ENCODE measurements at regions not wholly inside any gene's neighbourhood (a gene's known extent, or its start where the extent isn't known, plus 50 kb on each side); places are given as distances from the start of the nearest gene placed in this dataset.
"Not testable (repeated sequence)": the region's sequence is repeated elsewhere in the genome, so short reads cannot be mapped to it uniquely, and the experiment has no call there.

DNA sequence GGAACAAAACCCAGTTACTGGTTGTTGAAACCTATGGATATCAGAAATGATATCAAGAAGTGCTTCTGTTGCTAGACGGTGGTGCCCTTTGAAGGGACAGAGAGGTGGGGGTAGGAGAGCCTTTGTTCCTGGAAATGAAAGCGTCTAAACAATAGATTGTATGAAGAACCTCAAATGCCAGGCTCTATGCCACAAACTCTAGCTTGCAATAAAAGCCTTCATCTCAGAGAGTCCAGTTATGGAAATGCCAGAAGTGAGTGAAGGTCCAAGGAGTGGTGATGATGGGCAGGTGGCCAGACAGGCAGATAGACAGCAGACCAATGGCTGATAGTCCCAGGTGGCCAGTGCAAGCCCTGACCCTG, 414.1 kb upstream of the PROX1 start:
- no peak for DNase-seq (ENCODE audit: low read depth in 2 of 2, low spot score in 1 of 2)

DNA sequence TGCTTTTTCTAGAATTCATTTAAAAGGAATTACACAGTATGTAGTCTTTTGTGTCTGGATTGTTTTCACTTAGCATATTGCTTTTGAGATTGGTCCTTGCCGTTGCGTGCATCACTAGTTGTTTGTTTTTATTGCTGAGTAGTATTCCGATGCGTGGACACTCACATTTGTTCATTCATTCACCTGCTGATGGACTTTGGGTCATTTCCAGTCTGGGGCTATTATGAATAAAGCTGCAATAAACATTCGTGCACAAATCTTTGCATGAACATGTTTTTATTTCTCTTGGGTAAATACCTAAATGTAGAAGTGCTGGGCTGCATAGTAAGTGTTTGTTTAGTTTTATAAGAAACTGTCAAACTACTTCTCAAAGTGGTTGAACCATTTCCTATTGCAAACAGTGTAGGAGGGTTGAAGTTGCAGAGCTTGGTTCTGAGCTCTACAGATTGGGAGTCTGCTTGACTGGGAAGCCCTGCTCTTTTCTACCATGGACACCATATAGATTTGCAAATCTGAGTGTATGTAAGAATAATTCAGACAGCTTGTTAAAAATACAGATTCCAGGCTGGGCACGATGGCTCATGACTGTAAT, 404.7 kb upstream of the PROX1 start:
- DNase-seq (ENCODE audit: low read depth in 2 of 2, low spot score in 1 of 2): no peak

DNA sequence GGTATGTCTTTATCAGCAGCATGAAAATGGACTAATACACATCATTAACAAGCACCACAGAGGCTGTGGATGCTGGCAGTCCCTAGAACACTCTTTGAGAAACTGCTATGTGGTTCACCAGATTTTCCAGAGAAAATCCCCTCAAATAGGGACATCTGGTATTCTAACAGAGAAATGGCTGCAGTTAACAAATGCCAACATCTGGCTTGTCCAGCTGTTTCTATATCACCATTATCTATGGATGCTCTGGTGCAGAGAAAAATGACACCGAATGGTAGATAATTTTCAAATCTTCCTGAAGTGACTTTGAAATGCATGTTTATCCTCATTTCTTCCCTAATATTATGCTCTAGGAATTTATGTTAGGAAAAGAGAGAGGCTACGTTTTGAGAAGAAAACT, 403.5 kb upstream of the PROX1 start:
- no peak for DNase-seq (ENCODE audit: low read depth in 2 of 2, low spot score in 1 of 2)

DNA sequence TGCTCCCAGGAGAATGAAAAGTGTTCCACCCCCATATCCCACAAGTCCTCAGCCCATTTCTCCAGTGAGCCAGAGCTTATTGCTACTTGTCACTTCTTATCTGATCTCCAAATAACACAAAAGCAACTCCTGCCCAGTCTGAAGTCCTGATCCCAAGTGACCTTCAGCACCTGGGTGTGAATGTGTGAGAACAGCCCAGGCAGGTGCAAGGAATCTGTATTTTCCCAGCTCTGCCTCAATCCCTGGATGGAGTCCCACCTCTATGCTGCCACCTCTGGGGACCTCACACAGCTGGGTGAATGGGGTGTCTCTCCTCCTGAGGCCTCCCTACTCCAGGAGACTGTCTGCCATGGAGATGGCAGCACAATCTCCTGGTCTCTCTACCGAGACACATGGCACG, 402.4 kb upstream of the PROX1 start:
- no peak for DNase-seq (ENCODE audit: low read depth in 2 of 2, low spot score in 1 of 2)

DNA sequence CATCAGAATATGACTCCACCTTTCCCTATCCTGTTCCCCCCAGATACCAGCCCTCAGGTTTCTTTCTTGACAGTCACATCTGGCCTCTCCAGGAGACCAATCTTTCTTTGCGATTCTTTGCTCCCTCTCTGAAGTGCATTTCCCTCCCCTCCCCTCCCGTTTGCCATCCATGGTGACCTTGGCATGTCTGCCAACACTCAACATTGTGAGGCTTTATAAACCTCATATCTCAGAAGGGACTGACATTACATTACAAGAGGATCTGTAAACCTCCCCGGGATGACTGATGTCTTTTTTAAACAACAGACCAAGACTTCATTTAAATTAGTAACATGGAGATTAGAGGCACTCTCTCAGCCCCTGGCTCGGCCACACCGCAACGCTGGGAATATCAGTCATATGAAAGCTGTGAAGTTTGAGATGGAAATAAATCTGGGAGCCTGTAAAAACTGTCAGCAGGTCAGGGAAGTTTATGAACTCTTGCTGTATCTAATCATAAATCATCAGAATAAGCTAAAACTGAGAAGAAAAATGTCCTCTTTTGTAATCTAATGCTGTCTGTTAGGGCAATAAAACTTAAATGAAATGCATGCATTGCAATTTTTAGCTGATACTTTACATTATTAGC, 401.7 kb upstream of the PROX1 start:
- no peak for DNase-seq (ENCODE audit: low read depth in 2 of 2, low spot score in 1 of 2)

DNA sequence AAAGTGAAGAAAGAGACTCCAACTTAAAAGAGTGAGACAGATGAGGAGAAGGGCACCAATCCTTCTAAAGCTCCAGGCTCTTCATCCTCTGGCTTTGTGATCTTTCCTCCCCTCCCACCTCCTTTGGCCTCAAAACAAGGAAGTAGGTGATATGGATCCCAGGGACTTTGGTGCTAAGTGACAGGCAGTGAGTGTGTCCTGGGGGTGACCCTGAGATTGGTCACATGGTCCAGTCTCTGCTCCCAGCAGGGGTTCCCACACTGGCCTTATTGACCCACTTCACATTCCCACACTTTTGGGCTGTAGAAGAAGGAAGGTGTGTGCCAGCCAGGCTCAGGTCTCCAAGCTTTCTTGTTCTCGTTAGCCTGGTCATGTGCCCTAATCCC, 401.2 kb upstream of the PROX1 start:
- no peak for DNase-seq (ENCODE audit: low read depth in 2 of 2, low spot score in 1 of 2)

DNA sequence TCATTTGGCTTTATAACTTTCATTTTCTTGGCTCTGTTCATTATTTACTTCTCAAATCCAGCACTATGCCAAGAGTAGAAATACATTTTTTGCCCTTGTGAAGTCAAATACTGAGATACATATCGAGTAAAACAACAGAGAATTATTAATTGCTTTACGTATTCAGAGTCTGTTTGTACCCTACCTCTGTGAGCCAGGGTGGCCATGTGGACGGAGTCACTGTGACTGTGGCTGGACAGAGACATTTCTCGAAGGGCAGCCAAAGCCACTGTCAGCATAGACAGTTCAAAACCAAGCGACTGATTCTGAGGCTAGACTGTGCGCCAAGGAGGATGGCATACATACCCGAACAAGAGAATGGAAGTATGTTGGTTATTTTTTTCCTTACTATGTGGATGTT, 391.0 kb upstream of the PROX1 start:
- no peak for DNase-seq (ENCODE audit: low read depth in 2 of 2, low spot score in 1 of 2)

DNA sequence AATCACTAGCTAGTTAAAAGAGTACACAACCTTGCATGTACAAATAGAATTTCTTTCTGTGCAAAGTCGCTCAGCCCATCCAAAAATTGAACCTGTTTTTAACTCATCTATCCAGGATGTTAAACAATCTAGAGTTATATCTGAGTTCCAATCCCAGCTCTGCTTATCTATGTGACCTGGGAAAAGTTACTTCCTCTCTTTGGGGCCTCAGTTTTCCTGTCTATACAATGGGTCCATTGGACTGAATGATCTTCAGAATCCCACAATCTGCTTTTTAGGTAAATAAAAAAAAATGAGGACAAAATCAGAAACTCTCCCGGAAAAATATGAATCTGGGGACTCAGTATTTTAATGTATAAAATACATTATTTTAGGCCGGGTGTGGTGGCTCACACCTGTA, 389.5 kb upstream of the PROX1 start:
- no peak for DNase-seq (ENCODE audit: low read depth in 2 of 2, low spot score in 1 of 2)

DNA sequence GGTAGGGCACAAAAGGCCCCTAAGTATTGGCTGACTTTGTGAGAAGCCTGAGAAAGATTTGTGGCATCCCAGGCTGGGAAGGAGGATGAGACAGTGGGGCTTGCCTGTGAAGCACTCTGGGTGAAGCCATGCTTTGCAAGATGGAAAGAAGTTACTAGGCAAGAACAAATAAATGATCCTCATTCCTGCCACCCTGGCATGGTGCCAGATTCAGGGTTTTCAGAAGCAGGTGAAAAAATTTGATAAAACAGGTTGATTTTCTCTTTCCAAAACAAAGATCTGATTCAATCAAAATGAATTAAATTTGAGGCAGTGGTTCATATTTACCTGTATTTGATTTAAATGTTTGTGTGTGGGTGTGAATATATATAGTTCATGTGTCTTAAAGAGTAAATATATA, 386.9 kb upstream of the PROX1 start:
- DNase-seq (ENCODE audit: low read depth in 2 of 2, low spot score in 1 of 2): no peak

DNA sequence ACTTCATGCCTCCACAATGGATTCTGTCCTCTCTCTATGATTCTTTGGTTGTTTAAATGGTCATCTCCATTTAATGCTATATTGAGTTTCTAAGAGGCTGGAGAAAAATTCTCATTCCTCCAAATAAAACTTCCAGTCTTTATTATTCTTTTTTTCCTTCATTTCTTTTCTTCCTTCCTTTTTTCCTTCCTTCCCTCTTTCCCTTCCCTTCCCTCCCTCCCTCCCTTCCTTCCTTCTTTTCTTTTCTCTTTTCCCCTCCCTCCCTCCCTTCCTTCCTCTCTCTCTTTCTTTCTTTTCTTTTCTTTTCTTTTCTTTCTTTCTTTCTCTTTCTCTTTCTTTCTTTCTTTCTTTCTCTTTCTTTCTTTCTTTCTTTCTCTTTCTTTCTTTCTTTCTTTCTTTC, 386.1 kb upstream of the PROX1 start:
- not testable (repeated sequence) for DNase-seq (ENCODE audit: low read depth in 2 of 2, low spot score in 1 of 2)

DNA sequence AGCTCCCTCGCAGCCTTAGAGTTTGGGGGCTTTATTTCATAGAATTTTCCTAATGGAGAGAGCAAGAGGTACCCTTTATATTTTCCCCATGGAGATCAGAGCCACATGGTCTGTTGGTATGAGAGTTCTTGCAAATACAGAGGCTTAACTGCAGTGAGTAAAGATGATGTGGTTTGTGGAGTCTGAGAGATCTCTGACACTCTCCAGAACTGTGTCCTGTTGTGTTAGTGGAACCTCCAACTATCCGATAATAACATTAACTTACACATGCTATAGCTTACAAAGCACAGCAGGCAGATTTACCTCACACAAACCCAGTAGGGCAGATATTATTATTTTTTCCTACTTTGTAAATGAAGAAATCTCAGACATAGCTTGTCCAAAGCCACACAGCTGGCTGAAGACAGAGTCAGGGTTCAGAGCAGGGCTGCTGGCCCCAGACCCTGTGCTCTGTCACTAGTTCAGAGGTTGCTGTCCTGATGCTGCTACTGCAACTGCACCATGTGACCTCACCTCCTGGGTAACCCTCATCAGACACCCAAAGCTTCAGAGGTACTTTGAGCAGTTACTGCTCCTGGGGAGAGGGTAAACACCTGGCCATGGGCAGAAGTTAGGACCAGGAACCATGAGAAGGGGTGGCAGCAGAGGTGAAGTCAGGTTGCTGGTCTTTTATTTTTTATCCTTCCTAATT, 384.8 kb upstream of the PROX1 start:
- DNase-seq (ENCODE audit: low read depth in 2 of 2, low spot score in 1 of 2): no peak

DNA sequence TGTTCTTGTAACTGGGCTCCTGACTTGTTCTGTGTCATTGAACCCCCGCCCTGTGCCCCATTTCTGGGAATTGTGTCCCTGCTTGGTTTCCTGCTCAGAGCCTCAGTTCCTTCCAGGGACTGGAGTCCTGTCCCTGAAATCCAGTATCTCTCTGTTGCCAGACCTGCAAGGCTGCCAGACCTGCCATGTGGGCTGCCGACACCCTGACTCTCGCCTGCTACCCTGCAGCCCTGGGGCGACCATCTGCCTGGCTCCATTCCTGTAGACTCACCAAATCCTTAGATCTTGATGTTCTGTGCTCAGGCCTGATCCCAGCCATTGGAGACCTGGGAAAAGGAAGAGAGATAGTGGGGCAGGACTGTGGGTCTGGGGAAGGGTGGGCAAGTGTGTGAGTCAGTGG, 383.3 kb upstream of the PROX1 start:
- DNase-seq (ENCODE audit: low read depth in 2 of 2, low spot score in 1 of 2): no peak

DNA sequence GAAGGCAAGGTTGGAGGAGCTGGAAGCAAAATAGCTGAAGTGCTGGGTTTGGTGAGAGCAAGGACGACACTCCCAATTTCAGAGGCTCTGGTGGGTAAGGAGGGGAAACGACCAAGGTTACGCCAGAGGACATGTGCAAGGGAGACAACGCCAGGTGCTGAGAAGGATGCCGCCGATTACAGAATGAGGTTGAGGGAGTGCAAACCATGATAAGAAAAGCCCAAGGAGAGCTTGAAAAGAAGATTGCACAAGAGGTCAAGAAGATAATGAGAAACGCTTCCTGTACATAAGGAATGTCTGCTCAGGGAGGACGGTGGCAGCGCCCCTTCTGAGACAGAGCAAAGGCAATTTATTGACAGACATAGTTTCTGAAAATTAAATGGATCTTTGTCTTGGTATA, 382.0 kb upstream of the PROX1 start:
- no peak for DNase-seq (ENCODE audit: low read depth in 2 of 2, low spot score in 1 of 2)

DNA sequence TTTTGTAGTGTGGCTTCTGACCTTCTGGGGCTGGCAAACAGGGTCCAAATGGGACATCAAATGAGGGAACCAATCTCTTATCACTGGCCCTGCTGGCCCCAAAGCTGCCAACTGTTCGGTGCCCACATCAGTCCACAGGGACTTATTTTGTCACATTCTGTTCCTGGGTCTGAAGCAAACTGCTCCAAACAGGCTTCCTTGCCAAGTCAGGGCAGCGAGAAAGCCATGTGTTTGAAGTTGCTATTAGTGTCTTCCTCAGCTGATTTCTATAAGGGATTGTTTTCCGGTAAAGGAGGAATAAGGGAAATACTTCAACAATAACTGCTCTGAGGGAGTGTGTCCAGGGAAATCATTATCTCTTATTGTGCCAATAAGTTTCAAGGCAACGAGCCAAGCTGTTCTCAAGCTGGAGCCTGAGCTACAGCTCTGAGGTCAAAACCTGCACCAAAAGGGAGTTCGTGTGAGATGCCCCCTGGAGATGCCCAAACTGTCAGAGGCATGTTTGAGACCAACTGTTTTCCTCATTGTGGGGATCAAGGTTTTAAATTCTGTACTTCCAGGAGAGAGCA, 381.4 kb upstream of the PROX1 start:
- no peak for DNase-seq (ENCODE audit: low read depth in 2 of 2, low spot score in 1 of 2)

DNA sequence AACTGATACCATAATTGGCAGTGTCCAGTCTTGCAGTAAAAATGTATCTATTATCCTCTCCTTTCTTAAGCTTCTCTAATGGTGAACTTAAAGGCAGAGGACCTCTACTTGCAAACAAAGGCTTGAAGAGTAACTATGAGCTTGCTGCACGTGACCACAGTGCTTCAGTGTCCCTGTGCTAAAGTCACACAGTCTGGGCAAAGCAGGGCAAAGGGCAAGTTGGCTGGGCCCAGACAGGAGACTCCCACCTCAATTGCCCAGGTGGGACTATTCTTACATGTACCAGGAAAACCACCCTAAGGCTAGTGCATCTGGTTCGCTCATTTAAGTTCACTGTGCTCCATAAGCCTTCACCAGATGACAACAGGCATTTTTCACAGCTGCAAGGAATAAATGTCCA, 374.2 kb upstream of the PROX1 start:
- no peak for DNase-seq (ENCODE audit: low read depth in 2 of 2, low spot score in 1 of 2)

DNA sequence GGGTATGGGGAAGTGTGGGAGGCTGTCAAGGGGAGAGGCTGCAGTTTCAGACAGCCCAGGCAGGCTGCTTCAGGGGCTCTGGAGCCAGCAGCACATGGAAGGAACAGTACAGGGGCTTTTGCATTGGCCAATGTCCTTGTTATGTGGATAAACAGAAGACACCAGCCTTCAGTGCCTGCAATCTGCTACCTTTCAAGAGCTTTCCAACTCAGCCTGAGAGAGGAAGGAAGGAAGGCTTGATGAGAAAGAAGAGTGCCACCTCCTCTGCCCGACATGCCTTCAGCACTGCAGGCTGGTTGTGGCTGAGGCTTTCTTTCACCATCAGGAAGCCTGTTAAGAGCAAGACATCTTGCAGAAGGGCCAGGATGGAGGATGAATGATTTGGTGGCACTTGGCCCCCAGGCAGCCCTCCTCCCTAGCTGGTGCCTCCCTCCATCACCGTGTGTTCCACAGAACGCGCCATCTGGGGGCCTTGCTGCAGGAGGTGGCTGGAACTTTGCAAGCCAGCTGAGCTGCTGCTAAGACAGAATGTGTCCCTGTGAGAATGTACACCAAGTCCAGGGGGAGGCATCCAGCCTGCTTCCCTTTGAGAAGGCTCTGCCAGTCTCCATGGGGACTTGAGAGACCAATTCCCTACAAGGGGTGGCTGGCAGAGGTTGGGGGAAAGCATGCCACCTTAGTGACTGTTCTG, 372.4 kb upstream of the PROX1 start:
- DNase-seq (ENCODE audit: low read depth in 2 of 2, low spot score in 1 of 2): no peak

DNA sequence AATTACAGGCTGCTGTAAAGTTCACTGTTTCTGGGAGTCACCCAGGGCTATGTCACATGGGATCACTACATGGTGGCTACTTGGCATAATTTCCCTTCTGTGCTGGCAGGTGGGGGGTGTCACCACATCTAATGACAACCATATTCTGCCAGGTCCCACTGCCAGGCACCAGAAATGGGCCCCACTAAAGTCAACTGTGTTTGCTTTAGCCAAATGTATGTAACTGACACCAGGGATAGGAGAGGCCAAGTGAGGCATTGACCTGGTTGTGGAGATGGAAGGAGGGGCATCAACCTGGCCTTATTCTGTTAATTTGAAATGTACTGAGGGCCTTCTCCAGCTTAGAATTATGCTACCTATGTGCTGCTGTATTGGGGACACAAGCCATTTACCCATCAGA, 370.6 kb upstream of the PROX1 start:
- DNase-seq (ENCODE audit: low read depth in 2 of 2, low spot score in 1 of 2): no peak

DNA sequence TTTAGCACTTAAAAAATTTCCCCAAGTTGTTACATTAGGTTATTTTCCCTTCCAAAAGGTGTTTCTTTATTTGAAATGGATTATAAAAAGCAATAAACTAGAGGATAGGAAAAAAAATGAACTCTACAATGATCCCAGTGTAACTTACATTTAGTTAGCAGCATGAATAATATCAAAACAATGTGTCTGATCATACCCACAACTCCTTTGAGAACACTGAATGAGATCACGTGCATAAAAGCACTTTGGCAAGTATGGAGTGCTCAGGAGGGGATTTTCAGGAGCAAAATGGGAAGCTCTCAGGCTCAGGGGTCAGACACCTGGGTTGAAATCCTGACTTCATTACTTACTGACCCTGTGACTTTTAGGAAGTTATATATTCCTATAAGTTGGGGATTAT, 369.7 kb upstream of the PROX1 start:
- DNase-seq (ENCODE audit: low read depth in 2 of 2, low spot score in 1 of 2): no peak

DNA sequence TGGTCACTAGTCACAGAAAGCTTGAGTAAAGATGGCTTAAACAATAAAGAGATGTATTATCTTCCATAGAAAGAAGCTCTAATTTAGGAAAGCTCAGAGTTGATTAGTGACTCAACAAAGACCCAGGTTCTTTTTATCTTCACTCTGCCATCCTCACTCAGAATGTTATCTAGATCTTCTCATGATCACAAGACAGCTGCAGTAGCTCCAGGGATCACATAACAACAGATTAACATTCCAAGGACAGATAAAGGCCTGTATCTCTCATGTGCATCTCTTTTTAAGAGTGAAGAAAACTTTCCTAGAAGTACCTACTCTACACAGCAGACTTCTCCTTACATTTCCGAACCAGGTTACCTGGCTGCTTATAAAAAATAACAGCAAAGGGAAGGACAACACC, 368.7 kb upstream of the PROX1 start:
- DNase-seq (ENCODE audit: low read depth in 2 of 2, low spot score in 1 of 2): no peak

DNA sequence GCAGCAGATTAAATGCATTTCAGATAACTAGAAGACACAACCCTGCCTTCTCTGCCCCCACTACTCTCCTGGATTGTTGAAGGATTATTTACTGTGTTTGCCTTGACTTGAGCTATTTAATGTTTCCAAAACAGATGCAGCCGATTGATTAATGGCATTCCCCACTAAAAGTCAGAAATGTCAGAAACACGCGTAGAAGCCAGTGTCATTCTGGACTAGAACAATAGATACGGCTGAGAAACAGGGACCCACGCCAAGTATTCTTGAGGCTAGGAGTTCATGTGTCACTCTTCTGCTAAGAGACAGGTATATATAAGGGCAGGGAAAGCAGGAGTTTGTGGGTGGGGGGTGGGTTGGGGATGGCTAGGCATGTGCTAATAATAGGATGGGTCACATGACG, 366.7 kb upstream of the PROX1 start:
- DNase-seq (ENCODE audit: low read depth in 2 of 2, low spot score in 1 of 2): no peak

DNA sequence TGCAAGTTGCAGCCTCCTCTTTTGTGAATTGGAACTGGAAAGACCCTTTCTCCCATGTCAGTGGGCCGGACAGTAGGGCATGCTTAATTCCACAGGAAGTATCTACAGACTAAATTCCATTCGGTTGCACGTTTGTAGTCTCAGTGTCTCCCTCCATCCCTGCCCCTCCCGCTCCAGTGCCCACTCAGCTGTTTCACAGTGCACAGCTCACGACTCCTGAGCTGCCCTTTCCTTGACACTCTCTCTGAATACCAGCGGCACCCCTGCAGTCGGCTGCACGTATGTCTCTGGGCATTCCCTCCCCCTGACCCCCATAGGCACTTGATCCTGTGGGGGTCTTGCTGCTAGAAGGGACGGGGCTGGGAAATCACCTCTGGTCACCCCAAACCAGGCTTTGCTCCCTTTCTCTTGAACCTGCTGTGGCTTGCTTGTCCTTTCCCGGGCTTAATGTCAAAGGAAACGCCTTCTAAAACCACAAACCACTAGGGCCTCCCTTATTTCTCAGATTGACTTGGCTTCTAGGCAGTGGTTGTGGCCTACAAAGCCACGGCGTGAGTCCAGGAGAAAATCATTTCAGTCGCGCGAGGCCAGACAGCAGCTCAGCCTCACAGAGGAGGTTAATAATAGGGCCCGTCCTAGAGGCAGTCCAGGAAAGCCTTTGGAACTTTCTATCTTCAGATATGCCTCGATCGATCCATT, 365.3 kb upstream of the PROX1 start:
- no peak for DNase-seq (ENCODE audit: low read depth in 2 of 2, low spot score in 1 of 2)

All from stimulated activated CD8-positive, alpha-beta memory T cell treated with anti-CD3 and anti-CD28 coated beads, Interleukin-4, amount 100 ng/mL, for 1 hour (primary cell).